Progenitor cell of endocrine pancreas (in vitro differentiated cells): ENCODE measurements at regions not wholly inside any gene's neighbourhood (a gene's known extent, or its start where the extent isn't known, plus 50 kb on each side); places are given as distances from the start of the nearest gene placed in this dataset.

Experiments
- DNase-seq: peaks from one replicate; pipeline ENCODE4 v3.0.0; 2021; ENCODE audit warnings: low spot score; ENCODE audit not compliant: unreplicated experiment
- H3K27ac Mint-ChIP-seq: 2 replicates; pipeline ENCODE4 v1.8.0; 2021; ENCODE audit warnings: mild to moderate bottlenecking, moderate library complexity, mixed read lengths
- H3K27me3 Mint-ChIP-seq: 2 replicates; pipeline ENCODE4 v1.8.0; 2021; ENCODE audit warnings: mixed read lengths
- H3K36me3 Mint-ChIP-seq: 2 replicates; pipeline ENCODE4 v1.8.0; 2022; ENCODE audit warnings: mixed read lengths; ENCODE audit not compliant: insufficient read depth
- H3K4me1 Mint-ChIP-seq: 2 replicates; pipeline ENCODE4 v1.8.0; 2021; ENCODE audit warnings: low read depth, mixed read lengths
- H3K4me3 Mint-ChIP-seq: 2 replicates; pipeline ENCODE4 v1.8.0; 2021; ENCODE audit warnings: low read depth, mild to moderate bottlenecking, moderate library complexity, mixed read lengths
- H3K9me3 Mint-ChIP-seq: 2 replicates; pipeline ENCODE4 v1.8.0; 2021; ENCODE audit warnings: low read depth, mixed read lengths
- CTCF ChIP-seq: fragments of 200-600 bp; sonication (generic); IDR thresholded peaks from one replicate; pipeline ENCODE4 v1.5.0; 2021; ENCODE audit warnings: antibody characterized with exemption, mild to moderate bottlenecking; ENCODE audit not compliant: unreplicated experiment

DNA sequence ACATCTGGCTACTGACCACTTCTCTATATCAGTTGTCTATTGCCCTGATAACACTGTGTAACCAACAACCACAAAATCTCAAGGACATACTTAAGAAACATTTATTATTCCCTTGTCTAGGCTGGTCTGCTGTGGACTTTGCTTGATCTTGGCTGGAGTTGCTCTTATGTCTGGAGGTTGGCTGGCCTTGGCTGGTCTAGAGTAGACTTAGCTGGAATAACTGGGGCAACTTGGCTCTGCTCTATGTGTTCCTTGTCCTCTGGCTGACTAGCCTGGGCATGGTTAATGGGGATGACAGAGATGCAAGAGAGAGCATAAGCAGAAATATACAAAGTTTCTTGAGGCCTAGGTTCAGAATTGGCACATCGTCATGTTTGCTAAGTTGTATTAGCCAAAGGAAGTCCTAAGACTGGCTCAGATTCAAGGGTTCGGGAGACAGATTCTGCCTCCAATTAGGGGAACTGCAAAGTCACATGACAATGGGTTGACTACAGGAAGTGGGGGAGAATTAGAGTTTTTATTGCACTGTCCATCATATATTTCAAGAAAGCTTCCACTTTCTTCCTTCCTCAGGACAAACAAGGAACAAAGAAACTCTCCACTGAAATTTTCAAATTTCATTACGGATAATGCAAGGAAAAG lies 61.4 kb upstream of the HMCN1 start:
- Mint-ChIP-seq H3K9me3 (no peaks in the 10 kb centered on the region), H3K4me3 (no peak overlapping the region), H3K36me3 (no peaks in the 10 kb centered on the region), H3K4me1 (peaks cover 30% of the 10 kb centered on the region), H3K27ac (no peak overlapping the region), H3K27me3 (no peaks in the 10 kb centered on the region)
- TF ChIP-seq CTCF = no peak
- DNase-seq = no peak

- Mint-ChIP-seq H3K4me1 (peaks cover 19% of the 10 kb centered on the region), H3K36me3 (no peaks in the 10 kb centered on the region), H3K27ac (no peak overlapping the region), H3K4me3 (no peak overlapping the region), H3K27me3 (no peaks in the 10 kb centered on the region), H3K9me3 (no peaks in the 10 kb centered on the region)
- TF ChIP-seq CTCF = peak; percentile 65
- DNase-seq = no peak
These were observed 64.0 kb upstream of the HMCN1 start for GRCh38 chr1:185670187-185670627.

DNA sequence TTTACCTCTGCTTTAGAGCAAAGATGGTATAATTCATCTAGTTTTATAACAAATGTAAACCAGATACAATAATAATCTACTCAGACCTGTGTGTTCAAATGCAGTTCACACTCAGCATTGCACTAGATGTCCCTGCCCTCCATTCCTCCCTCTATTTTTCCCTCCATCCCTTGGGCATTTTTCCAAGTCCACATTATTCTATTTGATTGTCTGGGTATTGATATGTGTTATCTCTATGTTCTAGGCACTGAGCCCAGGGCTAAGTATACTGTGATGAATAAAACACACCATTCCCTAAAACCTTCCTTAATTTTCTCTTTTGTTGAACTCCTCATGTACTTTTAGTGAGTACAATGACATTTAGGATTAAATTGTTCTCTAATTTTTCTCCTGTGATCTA lies 66.2 kb upstream of the HMCN1 start:
- Mint-ChIP-seq H3K9me3 (no peaks in the 10 kb centered on the region), H3K4me1 (peaks cover 4% of the 10 kb centered on the region), H3K36me3 (no peaks in the 10 kb centered on the region), H3K27ac (no peak overlapping the region), H3K27me3 (no peaks in the 10 kb centered on the region), H3K4me3 (no peak overlapping the region)
- TF ChIP-seq CTCF = no peak
- DNase-seq = no peak

DNA sequence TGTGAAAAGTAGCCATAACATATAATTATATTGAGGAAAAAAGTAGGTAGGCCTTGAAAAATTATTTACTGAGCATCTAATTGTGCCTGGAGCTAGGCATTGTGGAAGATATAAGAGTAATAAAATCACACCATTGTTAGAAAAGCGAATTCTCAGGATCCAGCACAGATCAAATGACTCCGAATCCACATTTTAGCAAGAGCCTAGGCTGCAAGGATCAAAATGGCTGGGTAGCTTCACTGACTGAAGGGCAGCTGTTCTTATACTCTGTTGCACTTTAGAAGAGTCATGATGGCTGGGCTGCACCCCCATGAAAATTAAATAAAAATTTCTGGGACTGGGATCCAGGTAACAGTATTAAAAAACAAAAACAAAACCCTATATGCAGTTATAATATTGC lies 67.6 kb upstream of the HMCN1 start:
- Mint-ChIP-seq H3K27me3 (no peaks in the 10 kb centered on the region), H3K4me3 (no peak overlapping the region), H3K36me3 (no peaks in the 10 kb centered on the region), H3K9me3 (no peaks in the 10 kb centered on the region), H3K4me1 (peaks cover 4% of the 10 kb centered on the region), H3K27ac (no peak overlapping the region)
- no peak for DNase-seq
- TF ChIP-seq CTCF = no peak

DNA sequence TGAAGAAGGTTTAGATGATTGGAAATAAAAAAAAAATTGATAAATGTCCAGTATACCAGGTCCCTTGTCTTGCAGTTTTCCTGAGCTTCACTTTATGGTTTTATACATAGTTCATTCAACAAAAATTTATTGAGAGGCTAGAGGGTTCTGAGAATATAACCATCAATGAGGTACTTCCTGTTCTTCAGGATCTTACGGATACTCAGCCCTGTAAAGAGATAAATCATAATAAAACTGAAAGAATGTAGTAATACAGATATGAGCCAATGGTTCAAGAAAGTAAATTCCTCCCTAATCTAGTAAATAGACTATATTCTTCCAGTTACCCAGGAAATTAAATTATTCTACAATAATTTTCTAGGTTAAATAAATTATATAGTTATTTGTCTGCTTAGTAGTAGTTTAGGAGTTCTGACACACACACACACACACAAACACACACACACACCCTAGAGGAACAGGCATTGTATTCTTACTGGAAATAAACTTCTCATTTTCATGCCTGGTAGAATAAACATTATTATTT lies 70.4 kb upstream of the HMCN1 start:
- Mint-ChIP-seq H3K4me1 (peaks cover 4% of the 10 kb centered on the region), H3K9me3 (no peaks in the 10 kb centered on the region), H3K27ac (no peak overlapping the region), H3K36me3 (no peaks in the 10 kb centered on the region), H3K27me3 (no peaks in the 10 kb centered on the region), H3K4me3 (no peak overlapping the region)
- no peak for TF ChIP-seq CTCF
- DNase-seq = no peak
